ENCODE measurements at regions not wholly inside any gene's neighbourhood (a gene's known extent, or its start where the extent isn't known, plus 50 kb on each side); places are given as distances from the start of the nearest gene placed in this dataset.

- Histone ChIP-seq H2BK15ac (ENCODE audit: low read depth, low read length) (no peak overlapping the region), H2BK20ac (ENCODE audit: low read depth, low read length, poor library complexity, severe bottlenecking) (no peak overlapping the region), H3K9ac (ENCODE audit: extremely low read depth, insufficient read length, low read length) (no peak overlapping the region), H3K14ac (ENCODE audit: insufficient read depth, low read length) (no peak overlapping the region), H3K18ac (ENCODE audit: insufficient read length, low read depth, low read length) (no peak overlapping the region), H3T11ph (ENCODE audit: low read length) (no peak overlapping the region), H3K27me3 (ENCODE audit: insufficient read depth, low read length) (no peaks in the 10 kb centered on the region), H3K4me2 (ENCODE audit: insufficient read depth, insufficient read length, low read length) (no peak overlapping the region), H3K9me3 (ENCODE audit: control insufficient read depth, low read depth, low read length) (no peaks in the 10 kb centered on the region), H3K4ac (ENCODE audit: low read depth, low read length) (no peak overlapping the region), H3K79me1 (ENCODE audit: insufficient read depth, low read depth, low read length, poor library complexity, severe bottlenecking) (no peaks in the 10 kb centered on the region), H3K27ac (ENCODE audit: insufficient read length, low read depth, low read length) (no peak overlapping the region), H2BK5ac (ENCODE audit: insufficient read length, low read length) (no peak overlapping the region), H3K23ac (ENCODE audit: insufficient read length, low read depth, low read length) (no peak overlapping the region), H3K23me2 (ENCODE audit: insufficient read length, low read depth, low read length, poor library complexity, severe bottlenecking) (no peaks in the 10 kb centered on the region), H2AFZ (ENCODE audit: low read length) (no peak overlapping the region), H2BK120ac (ENCODE audit: low read depth, low read length, poor library complexity, severe bottlenecking) (no peak overlapping the region), H2BK12ac (ENCODE audit: insufficient read length, low read depth, low read length) (no peak overlapping the region), H4K8ac (replicated peaks; ENCODE audit: insufficient read length, low read depth, low read length) (no peak overlapping the region), H3K56ac (ENCODE audit: insufficient read length, low read depth, low read length) (no peak overlapping the region), H3K4me1 (ENCODE audit: insufficient read depth, low read length) (peaks cover 4% of the 10 kb centered on the region), H4K20me1 (ENCODE audit: control insufficient read depth, insufficient read depth, insufficient read length) (no peaks in the 10 kb centered on the region), H4K5ac (ENCODE audit: insufficient read length, low read depth, low read length) (no peak overlapping the region), H4K91ac (ENCODE audit: insufficient read length, low read depth, low read length) (no peak overlapping the region), H3K79me2 (ENCODE audit: insufficient read depth, low read length) (no peaks in the 10 kb centered on the region), H2AK5ac (ENCODE audit: insufficient read length, low read length) (no peak overlapping the region)
- no peaks in the 10 kb centered on the region for H3K27me3 Mint-ChIP-seq (ENCODE audit: low read depth)
- peaks cover 70 to 86% of the 10 kb centered on the region in 2 experiments for H3K4me1 Mint-ChIP-seq
- no peak overlapping the region for H3K4me3 Mint-ChIP-seq
- H3K9me3 Mint-ChIP-seq = no peaks in the 10 kb centered on the region; a peak in 1 of 5 replicates
- H3K36me3 Mint-ChIP-seq (ENCODE audit: insufficient read depth in 1 of 3, low read depth in 3 of 3) = no peaks in the 10 kb centered on the region
- WGBS (ENCODE audit: extremely low coverage, insufficient read length, low lambda C conversion rate) = no CpG with 5 or more reads among the region's 4 CpGs
- no peak overlapping the region for H3K27ac Mint-ChIP-seq
- TF ChIP-seq, protein P1, sequence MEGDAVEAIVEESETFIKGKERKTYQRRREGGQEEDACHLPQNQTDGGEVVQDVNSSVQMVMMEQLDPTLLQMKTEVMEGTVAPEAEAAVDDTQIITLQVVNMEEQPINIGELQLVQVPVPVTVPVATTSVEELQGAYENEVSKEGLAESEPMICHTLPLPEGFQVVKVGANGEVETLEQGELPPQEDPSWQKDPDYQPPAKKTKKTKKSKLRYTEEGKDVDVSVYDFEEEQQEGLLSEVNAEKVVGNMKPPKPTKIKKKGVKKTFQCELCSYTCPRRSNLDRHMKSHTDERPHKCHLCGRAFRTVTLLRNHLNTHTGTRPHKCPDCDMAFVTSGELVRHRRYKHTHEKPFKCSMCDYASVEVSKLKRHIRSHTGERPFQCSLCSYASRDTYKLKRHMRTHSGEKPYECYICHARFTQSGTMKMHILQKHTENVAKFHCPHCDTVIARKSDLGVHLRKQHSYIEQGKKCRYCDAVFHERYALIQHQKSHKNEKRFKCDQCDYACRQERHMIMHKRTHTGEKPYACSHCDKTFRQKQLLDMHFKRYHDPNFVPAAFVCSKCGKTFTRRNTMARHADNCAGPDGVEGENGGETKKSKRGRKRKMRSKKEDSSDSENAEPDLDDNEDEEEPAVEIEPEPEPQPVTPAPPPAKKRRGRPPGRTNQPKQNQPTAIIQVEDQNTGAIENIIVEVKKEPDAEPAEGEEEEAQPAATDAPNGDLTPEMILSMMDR (conservative IDR thresholded peaks at IDR 0.05) = no peak
- no peak for DNase-seq
Observed at GRCh38 chr2:66696886-66697285, 262.0 kb downstream of the MEIS1 start.

Data from H9 (cell line).